HUES48 (cell line): ENCODE measurements at regions not wholly inside any gene's neighbourhood (a gene's known extent, or its start where the extent isn't known, plus 50 kb on each side); places are given as distances from the start of the nearest gene placed in this dataset.

ENCODE experiments used
- H3K27ac ChIP-seq: one replicate; pipeline ENCODE4 v1.7.0; 2013; ENCODE audit warnings: low read depth, low read length, inconsistent platforms
- H3K27me3 ChIP-seq: 2 replicates; pipeline ENCODE4 v1.6.1; 2013; ENCODE audit warnings: mild to moderate bottlenecking, low read length; ENCODE audit not compliant: control insufficient read depth, insufficient read depth
- H3K36me3 ChIP-seq: 2 replicates; pipeline ENCODE4 v1.6.1; 2013; ENCODE audit warnings: low read length; ENCODE audit not compliant: control insufficient read depth, insufficient read depth
- H3K4me1 ChIP-seq: 2 replicates; pipeline ENCODE4 v1.6.1; 2013; ENCODE audit warnings: mild to moderate bottlenecking, low read length; ENCODE audit not compliant: control insufficient read depth, insufficient read depth
- H3K4me3 ChIP-seq: 2 replicates; pipeline ENCODE4 v1.5.1; 2013; ENCODE audit warnings: mild to moderate bottlenecking, low read depth, low read length
- H3K9ac ChIP-seq: 2 replicates; pipeline ENCODE4 v1.6.1; 2013; ENCODE audit warnings: mild to moderate bottlenecking, low read depth, low read length, moderate library complexity
- H3K9me3 ChIP-seq: 2 replicates; pipeline ENCODE4 v1.6.1; 2013; ENCODE audit warnings: low read length; ENCODE audit not compliant: control insufficient read depth, insufficient read depth

DNA sequence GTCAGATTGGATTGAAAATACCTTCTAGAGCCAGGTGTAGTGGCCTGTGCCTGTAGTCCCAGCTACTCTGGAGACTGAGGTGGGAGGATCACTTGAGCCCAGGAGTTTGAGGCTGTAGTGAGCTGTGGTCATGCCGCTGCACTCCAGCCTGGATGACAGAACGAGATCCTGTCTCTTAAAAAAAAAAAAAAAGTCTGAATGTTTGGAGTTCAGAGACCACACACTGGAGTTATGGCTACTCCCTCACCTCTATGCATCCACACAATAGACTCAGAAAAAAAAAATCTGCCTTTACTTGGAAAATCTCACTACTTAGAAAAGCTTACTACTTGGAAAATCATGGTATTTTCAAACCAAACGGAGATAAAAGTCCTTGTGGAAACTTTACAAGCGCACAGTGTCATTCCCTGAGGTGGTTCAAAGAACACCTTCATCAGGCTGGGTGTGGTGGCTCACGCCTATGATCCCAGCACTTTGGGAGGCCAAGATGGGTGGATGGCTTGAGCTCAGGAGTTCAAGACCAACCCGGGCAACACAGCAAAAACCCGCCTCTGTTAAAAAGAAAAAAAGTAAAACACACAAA is 63.9 kb upstream of the PICALM start:
- H3K36me3 ChIP-seq, result no peaks in the 10 kb centered on the region
- H3K27me3 ChIP-seq, result no peaks in the 10 kb centered on the region
- no peak overlapping the region for H3K4me3 ChIP-seq
- no peaks in the 10 kb centered on the region for H3K4me1 ChIP-seq
- no peaks in the 10 kb centered on the region for H3K9me3 ChIP-seq
- no peak overlapping the region for H3K27ac ChIP-seq
- no peak overlapping the region for H3K9ac ChIP-seq

DNA sequence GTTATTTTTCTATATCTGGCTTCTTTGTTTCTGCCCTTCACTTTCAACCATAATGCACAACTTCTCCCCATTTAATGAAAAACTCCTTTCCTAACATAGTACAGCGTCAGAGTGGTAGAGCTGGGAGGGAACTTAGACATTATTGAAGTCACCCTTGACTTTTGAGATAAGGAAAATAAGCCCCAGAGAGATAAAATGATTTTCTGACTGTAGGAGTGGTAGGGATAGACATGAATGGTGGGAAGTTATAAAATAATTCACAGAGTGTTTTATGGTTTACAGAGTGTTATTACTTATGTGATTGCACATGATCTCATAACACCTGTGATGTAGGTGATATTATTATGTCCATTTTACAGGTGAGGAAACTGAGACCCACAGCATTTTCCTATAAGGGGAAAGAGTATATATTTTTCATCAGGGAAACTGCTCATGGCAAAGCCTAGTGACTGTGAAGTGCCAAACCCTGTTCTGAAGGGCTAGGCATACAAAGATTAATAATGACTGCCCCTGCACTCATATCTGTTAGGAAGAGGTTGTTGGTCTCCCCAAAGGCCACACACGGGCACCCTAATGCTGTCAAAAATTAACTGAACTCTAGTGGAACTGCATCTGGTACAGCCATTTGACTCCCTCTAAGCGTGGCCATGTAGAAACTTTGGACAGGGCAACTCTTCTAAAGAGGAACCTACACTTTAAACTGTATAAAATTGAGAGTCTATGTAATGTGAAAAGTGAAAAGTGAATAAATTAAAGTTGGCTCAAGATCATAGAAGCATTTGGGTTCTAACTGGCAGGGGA is 61.1 kb upstream of the PICALM start:
- H3K27me3 ChIP-seq, result no peaks in the 10 kb centered on the region
- no peaks in the 10 kb centered on the region for H3K36me3 ChIP-seq
- no peaks in the 10 kb centered on the region for H3K9me3 ChIP-seq
- no peak overlapping the region for H3K27ac ChIP-seq
- H3K4me1 ChIP-seq, result no peaks in the 10 kb centered on the region
- H3K4me3 ChIP-seq, result no peak overlapping the region
- no peak overlapping the region for H3K9ac ChIP-seq

DNA sequence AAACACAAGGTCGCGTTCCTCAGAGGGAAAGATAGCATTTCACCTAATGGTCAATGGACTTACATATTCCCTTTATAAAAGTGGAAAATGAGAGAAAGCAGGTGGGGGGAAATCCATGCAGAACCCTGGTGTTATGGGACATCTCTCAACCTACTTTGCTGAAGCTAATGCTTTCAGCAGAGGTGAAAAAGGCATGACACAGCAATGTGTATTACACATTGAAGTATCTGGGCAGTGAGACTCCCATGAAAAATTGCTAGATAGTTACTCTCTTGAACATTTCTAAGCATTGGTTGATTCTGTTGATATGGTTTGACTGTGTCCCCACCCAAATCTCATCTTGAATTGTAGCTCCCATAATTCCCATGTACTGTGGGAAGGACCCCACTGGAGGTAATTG is 60.0 kb upstream of the PICALM start:
- no peaks in the 10 kb centered on the region for H3K4me1 ChIP-seq
- H3K9ac ChIP-seq, result no peak overlapping the region
- H3K9me3 ChIP-seq, result no peaks in the 10 kb centered on the region
- no peaks in the 10 kb centered on the region for H3K27me3 ChIP-seq
- H3K27ac ChIP-seq, result no peak overlapping the region
- no peaks in the 10 kb centered on the region for H3K36me3 ChIP-seq
- no peak overlapping the region for H3K4me3 ChIP-seq

DNA sequence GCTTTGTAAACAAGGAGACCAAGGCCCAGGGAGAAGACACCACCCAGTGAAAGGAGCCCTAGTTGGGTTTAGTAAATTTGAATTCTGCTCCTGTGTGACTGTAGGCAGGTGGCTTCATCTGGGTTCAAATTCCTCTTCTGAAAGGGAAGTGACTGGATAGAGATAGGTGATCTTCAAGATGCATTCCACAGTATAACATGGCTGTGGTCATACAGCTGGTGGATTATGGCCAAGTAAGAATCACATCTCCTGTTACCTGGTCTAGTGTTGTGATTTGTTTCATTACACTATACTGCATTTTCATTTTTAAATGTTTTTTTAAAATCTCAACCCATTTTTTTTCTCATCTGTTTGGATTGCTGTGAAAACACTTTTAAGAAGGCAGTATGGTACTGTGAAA is 58.0 kb upstream of the PICALM start:
- Histone ChIP-seq H3K9ac (no peak overlapping the region), H3K36me3 (no peaks in the 10 kb centered on the region), H3K4me3 (no peak overlapping the region), H3K4me1 (no peaks in the 10 kb centered on the region), H3K27me3 (no peaks in the 10 kb centered on the region), H3K9me3 (no peaks in the 10 kb centered on the region), H3K27ac (no peak overlapping the region)

DNA sequence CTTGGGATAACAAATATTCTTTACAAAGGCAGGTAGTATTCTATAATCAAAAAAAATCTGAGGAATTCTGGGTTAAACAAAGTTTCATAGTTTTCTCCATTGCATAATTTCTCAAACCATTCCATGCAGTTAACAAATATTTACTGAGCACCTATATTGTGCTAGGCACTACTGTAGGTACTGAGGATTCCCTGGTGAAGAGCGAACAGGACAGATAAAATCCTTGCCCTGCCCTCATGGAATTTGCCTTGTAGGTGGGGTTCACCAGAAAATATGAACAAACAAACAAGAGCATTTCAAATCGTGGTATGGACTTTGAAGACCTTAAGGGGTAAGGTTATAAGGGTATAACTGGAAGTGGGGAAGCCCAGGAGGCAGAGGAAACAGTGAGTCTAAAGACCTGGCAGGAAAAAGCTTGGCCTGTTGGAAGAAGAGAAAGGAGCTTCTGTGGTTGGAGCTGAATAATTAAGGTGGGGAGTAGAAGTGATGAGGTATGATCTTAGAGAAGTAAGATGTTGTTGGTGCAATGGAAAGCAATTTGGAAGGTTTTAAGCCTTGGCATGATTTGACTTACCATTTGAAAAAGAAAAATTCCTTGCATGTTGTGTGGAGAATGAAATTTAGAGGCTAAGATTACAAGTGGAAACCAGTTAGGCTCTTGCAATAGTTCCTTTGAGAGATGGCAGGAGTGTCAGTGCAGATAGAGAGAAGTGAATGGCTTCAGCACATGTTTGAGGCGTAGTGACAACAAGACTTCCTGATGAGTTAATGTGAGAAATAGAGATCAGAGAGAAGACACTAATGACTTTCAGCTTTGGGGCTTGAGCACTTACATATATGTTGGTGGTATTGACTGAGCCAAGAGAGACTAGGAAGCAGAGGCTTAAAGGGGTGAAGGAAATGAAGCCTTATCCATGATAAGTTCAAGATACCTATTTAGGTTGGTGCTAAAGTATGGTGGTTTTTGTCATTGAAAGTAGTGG is 55.7 kb upstream of the PICALM start:
- Histone ChIP-seq H3K4me3 (no peak overlapping the region), H3K9ac (no peak overlapping the region), H3K36me3 (no peaks in the 10 kb centered on the region), H3K27me3 (no peaks in the 10 kb centered on the region), H3K27ac (no peak overlapping the region), H3K9me3 (no peaks in the 10 kb centered on the region), H3K4me1 (no peaks in the 10 kb centered on the region)

DNA sequence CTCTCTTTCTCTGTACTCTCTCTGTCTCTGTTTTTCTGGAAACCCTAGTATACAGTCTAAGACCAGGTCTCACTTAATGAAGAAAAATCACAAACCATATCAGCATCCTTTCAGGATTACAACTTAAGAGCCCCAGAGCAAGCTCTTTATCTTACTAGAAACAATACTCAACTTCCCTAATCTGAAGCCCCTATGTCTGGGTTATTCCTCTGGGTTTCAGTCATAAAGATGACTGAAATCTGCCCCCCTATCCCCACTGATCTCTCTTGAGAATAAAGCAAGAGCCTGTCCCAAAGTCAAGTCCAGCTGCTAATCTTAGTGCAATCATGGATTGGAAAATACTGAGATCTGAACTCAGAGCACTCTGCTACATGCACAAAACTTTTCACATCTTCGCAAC is 53.9 kb upstream of the PICALM start:
- Histone ChIP-seq H3K4me3 (no peak overlapping the region), H3K36me3 (no peaks in the 10 kb centered on the region), H3K9ac (no peak overlapping the region), H3K27ac (no peak overlapping the region), H3K4me1 (no peaks in the 10 kb centered on the region), H3K27me3 (no peaks in the 10 kb centered on the region), H3K9me3 (no peaks in the 10 kb centered on the region)

DNA sequence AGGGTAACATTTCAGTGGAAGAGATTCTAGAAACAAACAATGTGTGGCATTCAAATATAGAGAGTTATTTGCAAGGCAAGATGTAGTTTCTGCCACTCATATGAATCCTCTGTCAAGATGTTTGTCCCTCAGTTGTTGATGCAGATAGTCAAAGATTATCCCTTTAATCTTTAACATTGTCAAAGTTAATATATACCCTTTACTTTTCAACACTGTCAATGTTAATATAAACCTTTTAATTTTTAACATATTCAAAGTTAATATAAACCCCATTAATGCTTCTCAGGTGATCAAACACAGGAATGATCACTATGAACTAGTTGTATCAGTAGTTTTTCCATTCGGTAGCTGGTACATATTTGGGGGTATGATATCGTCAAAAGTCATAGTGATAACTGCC is 51.9 kb upstream of the PICALM start:
- no peaks in the 10 kb centered on the region for H3K27me3 ChIP-seq
- no peak overlapping the region for H3K27ac ChIP-seq
- H3K9ac ChIP-seq, result no peak overlapping the region
- no peaks in the 10 kb centered on the region for H3K36me3 ChIP-seq
- no peaks in the 10 kb centered on the region for H3K9me3 ChIP-seq
- H3K4me1 ChIP-seq, result no peaks in the 10 kb centered on the region
- no peak overlapping the region for H3K4me3 ChIP-seq

DNA sequence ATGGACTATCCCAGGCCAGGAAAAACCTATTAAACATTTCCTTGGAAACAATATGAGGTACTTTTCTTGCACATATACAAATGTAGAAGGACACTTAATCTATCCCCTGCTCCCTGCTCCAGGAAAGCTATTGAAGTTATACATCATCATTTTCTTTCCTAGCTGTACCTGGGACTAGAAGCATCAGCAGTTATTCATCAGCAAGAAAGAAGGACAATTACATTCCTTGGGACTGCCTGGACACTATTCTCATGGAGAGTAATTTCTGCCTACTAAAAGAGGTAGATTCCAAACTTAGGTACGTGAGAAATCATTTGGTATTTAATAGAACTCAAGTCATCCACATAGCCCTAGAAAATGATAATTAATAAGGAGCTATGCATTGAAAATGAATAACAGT is 51.0 kb upstream of the PICALM start:
- H3K4me1 ChIP-seq, result no peaks in the 10 kb centered on the region
- H3K36me3 ChIP-seq, result no peaks in the 10 kb centered on the region
- H3K27ac ChIP-seq, result no peak overlapping the region
- no peak overlapping the region for H3K9ac ChIP-seq
- no peaks in the 10 kb centered on the region for H3K9me3 ChIP-seq
- no peak overlapping the region for H3K4me3 ChIP-seq
- H3K27me3 ChIP-seq, result no peaks in the 10 kb centered on the region

DNA sequence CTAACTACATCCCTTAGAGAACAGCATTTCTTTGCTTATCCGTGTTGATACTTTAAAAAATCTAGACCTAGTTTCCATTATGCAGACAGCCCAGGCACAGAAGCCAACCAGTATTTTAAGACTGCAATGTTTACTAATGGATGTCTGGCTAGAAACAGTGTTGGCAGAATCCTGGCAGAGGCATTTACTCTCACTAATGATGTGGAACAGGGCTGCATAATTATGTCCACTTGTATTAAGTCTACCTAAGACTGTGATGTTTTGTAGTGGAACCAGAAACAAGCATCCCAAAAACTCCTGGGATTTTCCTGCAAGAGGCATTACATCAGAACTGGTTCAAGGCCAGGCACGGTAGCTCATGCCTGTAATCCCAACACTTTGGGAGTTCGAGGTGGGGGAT is 50.2 kb upstream of the PICALM start:
- no peaks in the 10 kb centered on the region for H3K9me3 ChIP-seq
- no peak overlapping the region for H3K27ac ChIP-seq
- no peak overlapping the region for H3K4me3 ChIP-seq
- no peaks in the 10 kb centered on the region for H3K36me3 ChIP-seq
- no peaks in the 10 kb centered on the region for H3K27me3 ChIP-seq
- no peaks in the 10 kb centered on the region for H3K4me1 ChIP-seq
- H3K9ac ChIP-seq, result no peak overlapping the region
